HG03565 (cell line): ENCODE measurements at regions not wholly inside any gene's neighbourhood (a gene's known extent, or its start where the extent isn't known, plus 50 kb on each side); places are given as distances from the start of the nearest gene placed in this dataset.

ENCODE experiments used
- ATAC-seq: cut with Tn5 transposase; IDR thresholded peaks from one replicate; pipeline ENCODE4 v1.9.1; 2021; ENCODE audit warnings: mild to moderate bottlenecking, moderate library complexity; ENCODE audit not compliant: unreplicated experiment

- ATAC-seq, result no peak
Observed at GRCh38 chr5:28009576-28009975, 971.2 kb upstream of the CDH9 start.

GRCh38 chr5:27996665-27997064, 958.3 kb upstream of the CDH9 start:
- no peak for ATAC-seq

GRCh38 chr5:27995867-27996266, 957.5 kb upstream of the CDH9 start:
- ATAC-seq, result no peak

GRCh38 chr5:27978322-27978721, 939.9 kb upstream of the CDH9 start:
- no peak for ATAC-seq

GRCh38 chr5:27969157-27969556, 930.8 kb upstream of the CDH9 start:
- no peak for ATAC-seq

GRCh38 chr5:27963050-27963783, 924.8 kb upstream of the CDH9 start:
- ATAC-seq, result no peak

- no peak for ATAC-seq
Observed at GRCh38 chr5:27962198-27962597, 923.8 kb upstream of the CDH9 start.

GRCh38 chr5:27947088-27947487, 908.7 kb upstream of the CDH9 start:
- no peak for ATAC-seq

GRCh38 chr5:27944471-27944870, 906.1 kb upstream of the CDH9 start:
- no peak for ATAC-seq

- ATAC-seq, result no peak
Observed at GRCh38 chr5:27938989-27939388, 900.6 kb upstream of the CDH9 start.

GRCh38 chr5:27928060-27928459, 889.7 kb upstream of the CDH9 start:
- ATAC-seq, result no peak

- ATAC-seq, result no peak
Observed at GRCh38 chr5:27911216-27911615, 872.8 kb upstream of the CDH9 start.

- ATAC-seq, result no peak
Observed at GRCh38 chr5:27908341-27908740, 870.0 kb upstream of the CDH9 start.

GRCh38 chr5:27906931-27907601, 868.7 kb upstream of the CDH9 start:
- ATAC-seq, result no peak

- ATAC-seq, result no peak
Observed at GRCh38 chr5:27906481-27906880, 868.1 kb upstream of the CDH9 start.

GRCh38 chr5:27900761-27901160, 862.4 kb upstream of the CDH9 start:
- ATAC-seq, result no peak

- ATAC-seq, result no peak
Observed at GRCh38 chr5:27876071-27876470, 837.7 kb upstream of the CDH9 start.

GRCh38 chr5:27875148-27875547, 836.8 kb upstream of the CDH9 start:
- ATAC-seq, result no peak

GRCh38 chr5:27868292-27868691, 829.9 kb upstream of the CDH9 start:
- no peak for ATAC-seq

- no peak for ATAC-seq
Observed at GRCh38 chr5:27855491-27855890, 817.1 kb upstream of the CDH9 start.

- no peak for ATAC-seq
Observed at GRCh38 chr5:27854243-27854852, 816.0 kb upstream of the CDH9 start.

GRCh38 chr5:27845248-27845647, 806.9 kb upstream of the CDH9 start:
- ATAC-seq, result no peak
